ENCODE measurements at regions not wholly inside any gene's neighbourhood (a gene's known extent, or its start where the extent isn't known, plus 50 kb on each side); places are given as distances from the start of the nearest gene placed in this dataset.

DNA sequence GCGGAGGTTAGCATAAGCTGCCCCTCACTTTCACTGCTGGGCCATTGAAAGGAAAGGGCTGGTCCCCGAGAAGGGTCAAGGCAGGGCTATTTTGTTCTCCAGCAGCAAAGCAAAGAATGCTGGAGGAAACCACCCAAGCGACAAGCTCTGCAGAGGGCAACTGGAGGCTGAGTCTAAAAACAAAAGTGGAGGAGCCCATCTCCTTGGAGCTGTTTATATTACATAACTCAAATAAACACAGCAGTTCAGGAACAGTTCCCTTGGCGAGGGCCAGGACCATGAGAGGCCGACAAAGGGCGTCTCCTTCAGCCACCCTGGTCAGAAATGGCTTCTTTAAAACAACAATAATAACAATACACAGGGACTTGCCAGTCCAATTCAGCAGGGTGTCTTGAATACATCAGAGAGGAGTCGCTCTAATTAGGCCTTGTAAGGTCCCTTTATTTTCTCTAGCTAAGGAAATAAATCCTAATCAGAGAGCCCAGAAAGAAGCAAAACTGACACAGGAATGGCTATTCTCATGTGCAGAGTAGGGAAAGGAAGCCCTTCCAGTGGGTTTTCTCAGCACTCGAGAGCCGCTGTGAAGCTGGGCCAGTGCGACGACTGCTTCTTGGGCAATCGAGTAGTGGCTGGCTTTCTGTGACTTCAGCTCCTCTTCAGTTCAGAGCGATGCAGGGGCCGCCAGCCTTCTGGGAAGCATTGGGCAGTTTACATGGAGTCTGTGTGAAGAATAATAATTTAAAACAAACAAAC is 57.0 kb upstream of the TARBP1 start:
- DNase-seq = no peak

GRCh38 chr1:234535218-234535617 is 56.2 kb upstream of the TARBP1 start:
- no peak for DNase-seq

DNA sequence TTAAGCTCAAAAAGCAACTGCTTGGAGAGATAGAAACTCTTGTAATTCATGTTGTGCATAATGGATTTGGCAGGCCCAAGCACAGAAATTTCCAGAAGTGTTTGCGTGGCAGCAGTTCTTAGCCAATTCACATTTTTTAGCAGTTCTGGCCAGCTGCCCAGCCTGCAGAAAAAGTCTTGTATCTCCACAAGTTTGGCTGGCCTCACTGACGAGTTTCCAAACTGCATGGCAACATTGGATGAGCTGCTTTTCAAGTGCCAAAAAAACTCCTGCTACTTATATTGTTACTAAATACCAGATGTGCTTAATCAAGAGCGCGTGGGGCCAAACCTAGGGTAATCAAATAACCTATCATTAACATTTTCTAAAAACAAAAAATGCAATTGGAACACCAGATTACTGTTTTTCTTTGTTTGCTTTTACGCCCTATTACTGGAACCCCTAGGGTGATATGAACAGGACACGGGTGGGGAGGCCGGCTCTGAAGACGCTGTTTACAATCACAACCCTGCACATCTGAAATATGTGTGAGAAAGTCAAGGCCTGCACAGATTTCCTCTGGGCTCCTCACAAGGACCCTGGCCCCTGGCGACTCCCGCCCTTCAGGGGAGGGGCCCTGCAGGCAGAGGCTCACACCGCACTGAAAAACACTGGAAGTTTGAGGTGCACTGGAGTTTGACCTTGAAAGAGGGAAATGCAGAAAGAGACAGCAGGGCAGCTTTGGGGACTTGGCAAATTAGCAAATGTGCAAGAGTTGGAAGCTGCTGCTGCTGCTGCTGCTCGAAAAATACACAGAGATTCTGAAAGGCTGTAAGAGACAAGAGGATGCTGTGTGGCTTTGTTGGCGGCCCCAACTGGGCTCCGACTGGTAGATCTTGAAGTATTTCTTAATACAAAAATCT is 55.2 kb upstream of the TARBP1 start:
- DNase-seq = no peak

- DNase-seq = no peak
Measured at GRCh38 chr1:234533034-234533891, 54.3 kb upstream of the TARBP1 start.

DNA sequence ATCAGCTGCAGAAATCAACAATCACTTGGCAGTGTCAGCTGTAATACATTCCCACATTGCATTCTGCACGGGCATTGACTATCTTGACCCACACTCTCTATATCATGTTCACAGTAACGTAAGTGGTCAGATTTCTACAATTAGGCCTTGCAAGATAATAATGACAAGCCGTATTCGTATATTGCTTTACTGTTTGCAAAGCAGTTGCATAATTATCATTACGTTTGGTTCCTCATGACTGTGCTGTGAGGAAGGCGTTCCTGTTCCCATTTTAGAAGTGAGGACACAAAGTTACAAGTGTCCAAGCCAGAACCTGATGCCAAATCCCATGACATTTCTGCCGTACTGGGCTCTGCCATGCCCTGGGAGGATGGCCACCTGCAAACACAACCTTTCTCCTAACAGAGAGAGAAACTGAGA is 53.5 kb upstream of the TARBP1 start:
- DNase-seq = no peak

- DNase-seq = no peak
Measured at GRCh38 chr1:234531151-234531635, 52.2 kb upstream of the TARBP1 start.

GRCh38 chr1:234530672-234531071 is 51.7 kb upstream of the TARBP1 start:
- DNase-seq = no peak

GRCh38 chr1:234529950-234530237 is 50.9 kb upstream of the TARBP1 start:
- no peak for DNase-seq

GRCh38 chr1:234529095-234529949 is 50.3 kb upstream of the TARBP1 start:
- no peak for DNase-seq
